ENCODE measurements at regions not wholly inside any gene's neighbourhood (a gene's known extent, or its start where the extent isn't known, plus 50 kb on each side); places are given as distances from the start of the nearest gene placed in this dataset.

GRCh38 chr12:4009979-4010704 lies 136.9 kb upstream of the PARP11 start:
- TF ChIP-seq ZNF274 (IDR thresholded peaks at IDR 0.05; ENCODE audit: low read depth, low read length) = no peak
- no peak for TF ChIP-seq SUZ12 (IDR thresholded peaks at IDR 0.05; ENCODE audit: extremely low read depth, insufficient read depth, insufficient read length)
- TF ChIP-seq YY1 (IDR thresholded peaks at IDR 0.05; ENCODE audit: insufficient read depth, insufficient read length) = no peak
- no peak for DNase-seq (ENCODE audit: low read depth, low spot score)

DNA sequence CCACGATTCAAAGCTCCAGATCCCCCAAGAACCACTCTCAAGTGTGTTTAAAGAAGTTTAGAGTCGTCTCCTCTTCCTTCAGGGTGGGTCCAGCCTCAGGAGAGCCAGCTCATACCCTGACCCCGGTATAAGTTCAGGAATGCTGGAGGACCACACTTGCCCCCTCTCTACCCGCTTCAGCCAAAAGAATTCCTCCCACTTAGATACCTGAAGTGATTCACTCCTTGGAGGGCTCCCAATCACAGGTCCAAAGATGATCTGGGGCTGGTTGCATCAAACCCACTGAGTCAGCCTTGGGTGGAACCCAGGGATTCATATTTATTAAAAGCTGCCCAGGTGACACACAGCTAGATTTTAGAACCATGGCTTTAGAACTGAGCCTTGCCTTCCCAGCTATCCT lies 133.5 kb upstream of the PARP11 start:
- Histone ChIP-seq H3K4me1 (ENCODE audit: insufficient read depth, insufficient read length) (peaks cover 3% of the 10 kb centered on the region), H3K27me3 (ENCODE audit: insufficient read depth, insufficient read length) (no peaks in the 10 kb centered on the region), H3K36me3 (ENCODE audit: insufficient read depth, insufficient read length, low read length) (no peaks in the 10 kb centered on the region), H3K9ac (ENCODE audit: insufficient read length, low read depth) (no peak overlapping the region), H3K9me3 (ENCODE audit: insufficient read depth, low read length) (peaks cover 2% of the 10 kb centered on the region), H3K4me3 (ENCODE audit: insufficient read length, low read depth) (no peak overlapping the region)
- DNase-seq (ENCODE audit: low read depth, low spot score) = no peak
- TF ChIP-seq ZNF274 (IDR thresholded peaks at IDR 0.05; ENCODE audit: low read depth, low read length) (no peak), YY1 (IDR thresholded peaks at IDR 0.05; ENCODE audit: insufficient read depth, insufficient read length) (no peak)

More at GRCh38 chr12:4009979-4010704, 136.9 kb upstream of the PARP11 start:
- H3K9ac ChIP-seq (ENCODE audit: insufficient read length, low read depth) = no peak overlapping the region
- peaks cover 7% of the 10 kb centered on the region for H3K4me1 ChIP-seq (ENCODE audit: insufficient read depth, insufficient read length)
- no peaks in the 10 kb centered on the region for H3K36me3 ChIP-seq (ENCODE audit: insufficient read depth, insufficient read length, low read length)
- H3K4me3 ChIP-seq (ENCODE audit: insufficient read length, low read depth) = no peak overlapping the region
- no peaks in the 10 kb centered on the region for H3K9me3 ChIP-seq (ENCODE audit: insufficient read depth, low read length)
- no peaks in the 10 kb centered on the region for H3K27me3 ChIP-seq (ENCODE audit: insufficient read depth, insufficient read length)

GRCh38 chr12:4005851-4006430 lies 132.7 kb upstream of the PARP11 start:
- no peak overlapping the region for H3K4me3 ChIP-seq (ENCODE audit: insufficient read length, low read depth)
- TF ChIP-seq SUZ12 (IDR thresholded peaks at IDR 0.05; ENCODE audit: extremely low read depth, insufficient read depth, insufficient read length) (no peak), ZNF274 (IDR thresholded peaks at IDR 0.05; ENCODE audit: low read depth, low read length) (no peak), YY1 (IDR thresholded peaks at IDR 0.05; ENCODE audit: insufficient read depth, insufficient read length) (no peak)
- H3K9ac ChIP-seq (ENCODE audit: insufficient read length, low read depth) = no peak overlapping the region
- H3K4me1 ChIP-seq (ENCODE audit: insufficient read depth, insufficient read length) = no peaks in the 10 kb centered on the region
- no peaks in the 10 kb centered on the region for H3K36me3 ChIP-seq (ENCODE audit: insufficient read depth, insufficient read length, low read length)
- no peaks in the 10 kb centered on the region for H3K27me3 ChIP-seq (ENCODE audit: insufficient read depth, insufficient read length)
- no peak for DNase-seq (ENCODE audit: low read depth, low spot score)
- H3K9me3 ChIP-seq (ENCODE audit: insufficient read depth, low read length) = peaks cover 10% of the 10 kb centered on the region

DNA sequence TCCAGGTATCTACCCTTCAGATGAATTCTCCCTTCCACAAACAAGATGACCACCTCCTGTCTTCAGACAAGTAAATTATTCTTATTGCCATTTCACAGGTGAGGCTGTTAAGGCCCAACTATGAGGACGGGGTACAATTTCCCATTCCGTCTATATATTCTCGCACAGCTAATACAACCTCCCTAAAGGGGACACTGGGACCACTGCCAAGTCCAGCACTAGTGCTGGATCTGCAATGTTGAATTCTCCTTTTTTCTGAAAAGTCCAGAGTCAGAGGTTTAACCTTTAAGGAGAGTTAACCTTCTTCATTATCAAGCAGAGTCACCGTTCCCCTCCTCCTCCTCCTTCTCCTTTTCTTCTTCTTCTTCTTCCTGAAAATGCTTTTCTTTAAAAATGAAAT lies 130.4 kb upstream of the PARP11 start:
- Histone ChIP-seq H3K27me3 (ENCODE audit: insufficient read depth, insufficient read length) (no peaks in the 10 kb centered on the region), H3K9me3 (ENCODE audit: insufficient read depth, low read length) (peaks cover 19% of the 10 kb centered on the region), H3K4me1 (ENCODE audit: insufficient read depth, insufficient read length) (no peaks in the 10 kb centered on the region), H3K9ac (ENCODE audit: insufficient read length, low read depth) (no peak overlapping the region), H3K4me3 (ENCODE audit: insufficient read length, low read depth) (no peak overlapping the region), H3K36me3 (ENCODE audit: insufficient read depth, insufficient read length, low read length) (no peaks in the 10 kb centered on the region)
- DNase-seq (ENCODE audit: low read depth, low spot score) = no peak
- TF ChIP-seq YY1 (IDR thresholded peaks at IDR 0.05; ENCODE audit: insufficient read depth, insufficient read length) (no peak), SUZ12 (IDR thresholded peaks at IDR 0.05; ENCODE audit: extremely low read depth, insufficient read depth, insufficient read length) (no peak), ZNF274 (IDR thresholded peaks at IDR 0.05; ENCODE audit: low read depth, low read length) (no peak)

GRCh38 chr12:4002601-4003000 lies 129.4 kb upstream of the PARP11 start:
- Histone ChIP-seq H3K36me3 (ENCODE audit: insufficient read depth, insufficient read length, low read length) (no peaks in the 10 kb centered on the region), H3K27me3 (ENCODE audit: insufficient read depth, insufficient read length) (no peaks in the 10 kb centered on the region), H3K4me3 (ENCODE audit: insufficient read length, low read depth) (no peak overlapping the region), H3K9me3 (ENCODE audit: insufficient read depth, low read length) (peaks cover 19% of the 10 kb centered on the region), H3K9ac (ENCODE audit: insufficient read length, low read depth) (no peak overlapping the region), H3K4me1 (ENCODE audit: insufficient read depth, insufficient read length) (no peaks in the 10 kb centered on the region)
- no peak for DNase-seq (ENCODE audit: low read depth, low spot score)
- TF ChIP-seq SUZ12 (IDR thresholded peaks at IDR 0.05; ENCODE audit: extremely low read depth, insufficient read depth, insufficient read length) (no peak), ZNF274 (IDR thresholded peaks at IDR 0.05; ENCODE audit: low read depth, low read length) (no peak), YY1 (IDR thresholded peaks at IDR 0.05; ENCODE audit: insufficient read depth, insufficient read length) (no peak)

- H3K4me3 ChIP-seq (ENCODE audit: insufficient read length, low read depth) = no peak overlapping the region
- no peak for DNase-seq (ENCODE audit: low read depth, low spot score)
- no peaks in the 10 kb centered on the region for H3K36me3 ChIP-seq (ENCODE audit: insufficient read depth, insufficient read length, low read length)
- no peaks in the 10 kb centered on the region for H3K27me3 ChIP-seq (ENCODE audit: insufficient read depth, insufficient read length)
- H3K9me3 ChIP-seq (ENCODE audit: insufficient read depth, low read length) = peaks cover 19% of the 10 kb centered on the region
- H3K4me1 ChIP-seq (ENCODE audit: insufficient read depth, insufficient read length) = no peaks in the 10 kb centered on the region
- H3K9ac ChIP-seq (ENCODE audit: insufficient read length, low read depth) = no peak overlapping the region
- TF ChIP-seq YY1 (IDR thresholded peaks at IDR 0.05; ENCODE audit: insufficient read depth, insufficient read length) (no peak), ZNF274 (IDR thresholded peaks at IDR 0.05; ENCODE audit: low read depth, low read length) (no peak), SUZ12 (IDR thresholded peaks at IDR 0.05; ENCODE audit: extremely low read depth, insufficient read depth, insufficient read length) (no peak)
These were observed 128.6 kb upstream of the PARP11 start for GRCh38 chr12:4001841-4002240.

- TF ChIP-seq YY1 (IDR thresholded peaks at IDR 0.05; ENCODE audit: insufficient read depth, insufficient read length) = no peak
- no peak for TF ChIP-seq SUZ12 (IDR thresholded peaks at IDR 0.05; ENCODE audit: extremely low read depth, insufficient read depth, insufficient read length)
- no peaks in the 10 kb centered on the region for H3K27me3 ChIP-seq (ENCODE audit: insufficient read depth, insufficient read length)
- no peaks in the 10 kb centered on the region for H3K4me1 ChIP-seq (ENCODE audit: insufficient read depth, insufficient read length)
- H3K9me3 ChIP-seq (ENCODE audit: insufficient read depth, low read length) = peaks cover 19% of the 10 kb centered on the region
- no peak for DNase-seq (ENCODE audit: low read depth, low spot score)
- no peak overlapping the region for H3K4me3 ChIP-seq (ENCODE audit: insufficient read length, low read depth)
- H3K36me3 ChIP-seq (ENCODE audit: insufficient read depth, insufficient read length, low read length) = no peaks in the 10 kb centered on the region
- no peak overlapping the region for H3K9ac ChIP-seq (ENCODE audit: insufficient read length, low read depth)
These were observed 127.8 kb upstream of the PARP11 start for GRCh38 chr12:4001031-4001430.
